ENCODE measurements at regions not wholly inside any gene's neighbourhood (a gene's known extent, or its start where the extent isn't known, plus 50 kb on each side); places are given as distances from the start of the nearest gene placed in this dataset.

- H3K27ac Mint-ChIP-seq: no peak overlapping the region
Observed at GRCh38 chr15:38897551-38897950, 332.9 kb upstream of the RASGRP1 start.

GRCh38 chr15:38898236-38898635 is 333.6 kb upstream of the RASGRP1 start:
- Mint-ChIP-seq H3K27me3 (ENCODE audit: low read depth in 3 of 3) (peaks cover 0 to 4% (median 2%) of the 10 kb centered on the region in 3 donors), H3K27ac (no peak overlapping the region)
- intact Hi-C loops (cut with micrococcal nuclease): no loop called here

More at GRCh38 chr15:38897551-38897950, 332.9 kb upstream of the RASGRP1 start:
- Histone ChIP-seq H3K27ac (ENCODE audit: low read depth in 1 of 2, low read length in 2 of 2) (no peak overlapping the region), H3K27me3 (ENCODE audit: control insufficient read depth in 2 of 2, insufficient read depth in 2 of 2, low read length in 2 of 2) (no peaks in the 10 kb centered on the region), H3K9ac (ENCODE audit: insufficient read depth, low read length, poor library complexity, severe bottlenecking) (no peak overlapping the region), H3K79me2 (ENCODE audit: insufficient read depth, low read length) (no peaks in the 10 kb centered on the region), H3K4me2 (replicated peaks; ENCODE audit: extremely low read depth, low read length, poor library complexity, severe bottlenecking) (no peak overlapping the region), H2AFZ (ENCODE audit: insufficient read depth, low read depth, low read length, poor library complexity, severe bottlenecking) (no peak overlapping the region), H3K4me3 (replicated peaks in 1 of 3; ENCODE audit: low read depth in 2 of 3, low read length in 3 of 3) (no peak overlapping the region), H3K36me3 (replicated peaks in 1 of 2; ENCODE audit: control insufficient read depth in 1 of 2, insufficient read depth in 2 of 2, low read length in 2 of 2) (no peaks in the 10 kb centered on the region), H3K9me3 (replicated peaks in 1 of 2; ENCODE audit: control insufficient read depth in 1 of 2, insufficient read depth in 1 of 2, low read length in 2 of 2) (peaks cover 0 to under 1% of the 10 kb centered on the region in 2 donors), H4K20me1 (ENCODE audit: insufficient read depth, low read length) (no peaks in the 10 kb centered on the region), H3K4me1 (ENCODE audit: control insufficient read depth in 1 of 2, insufficient read depth in 2 of 2, low read length in 2 of 2) (no peaks in the 10 kb centered on the region)
- peaks cover 0 to 10% (median 0%) of the 10 kb centered on the region in 7 donors for H3K9me3 Mint-ChIP-seq
- WGBS (ENCODE audit: insufficient coverage): no CpG with 5 or more reads among the region's 1 CpG
- TF ChIP-seq CTCF (IDR thresholded peaks at IDR 0.05): no peak
- H3K4me1 Mint-ChIP-seq: no peaks in the 10 kb centered on the region
- DNase-seq: no peak
- H3K27me3 Mint-ChIP-seq (ENCODE audit: low read depth in 3 of 3): peaks cover 0 to 4% (median 2%) of the 10 kb centered on the region in 3 donors
- no peaks in the 10 kb centered on the region for H3K36me3 Mint-ChIP-seq
- intact Hi-C loops (cut with micrococcal nuclease): no loop called here
- H3K4me3 Mint-ChIP-seq: no peak overlapping the region

More at GRCh38 chr15:38898236-38898635, 333.6 kb upstream of the RASGRP1 start:
- Histone ChIP-seq H3K4me2 (replicated peaks; ENCODE audit: extremely low read depth, low read length, poor library complexity, severe bottlenecking) (no peak overlapping the region), H4K20me1 (ENCODE audit: insufficient read depth, low read length) (no peaks in the 10 kb centered on the region), H3K9ac (ENCODE audit: insufficient read depth, low read length, poor library complexity, severe bottlenecking) (no peak overlapping the region), H3K4me1 (ENCODE audit: control insufficient read depth in 1 of 2, insufficient read depth in 2 of 2, low read length in 2 of 2) (no peaks in the 10 kb centered on the region), H3K27me3 (ENCODE audit: control insufficient read depth in 2 of 2, insufficient read depth in 2 of 2, low read length in 2 of 2) (no peaks in the 10 kb centered on the region), H3K4me3 (replicated peaks in 1 of 3; ENCODE audit: low read depth in 2 of 3, low read length in 3 of 3) (no peak overlapping the region), H2AFZ (ENCODE audit: insufficient read depth, low read depth, low read length, poor library complexity, severe bottlenecking) (no peak overlapping the region), H3K27ac (ENCODE audit: low read depth in 1 of 2, low read length in 2 of 2) (no peak overlapping the region), H3K9me3 (replicated peaks in 1 of 2; ENCODE audit: control insufficient read depth in 1 of 2, insufficient read depth in 1 of 2, low read length in 2 of 2) (peaks cover 0 to 2% of the 10 kb centered on the region in 2 donors), H3K36me3 (replicated peaks in 1 of 2; ENCODE audit: control insufficient read depth in 1 of 2, insufficient read depth in 2 of 2, low read length in 2 of 2) (no peaks in the 10 kb centered on the region), H3K79me2 (ENCODE audit: insufficient read depth, low read length) (no peaks in the 10 kb centered on the region)
- Mint-ChIP-seq H3K4me3 (no peak overlapping the region), H3K4me1 (no peaks in the 10 kb centered on the region), H3K36me3 (no peaks in the 10 kb centered on the region), H3K9me3 (peaks cover 0 to 16% (median 0%) of the 10 kb centered on the region in 7 donors)
- no CpG with 5 or more reads among the region's 1 CpG for WGBS (ENCODE audit: insufficient coverage)
- no peak for DNase-seq
- TF ChIP-seq CTCF (IDR thresholded peaks at IDR 0.05): no peak
